Nephron (organoid): ENCODE measurements at regions not wholly inside any gene's neighbourhood (a gene's known extent, or its start where the extent isn't known, plus 50 kb on each side); places are given as distances from the start of the nearest gene placed in this dataset.

Experiments
- H3K27ac Mint-ChIP-seq, 3 experiments: 2 replicates each; pipeline ENCODE4 v1.8.0; 2020; ENCODE audit warnings: mixed read lengths in 3 of 3, mild to moderate bottlenecking in 2 of 3, moderate library complexity in 1 of 3
- H3K27me3 Mint-ChIP-seq: 2 replicates; pipeline ENCODE4 v1.8.0; 2021; ENCODE audit warnings: low read depth, mild to moderate bottlenecking, moderate library complexity, mixed read lengths
- H3K36me3 Mint-ChIP-seq: 2 replicates; pipeline ENCODE4 v1.8.0; 2020; ENCODE audit warnings: low read depth, mixed read lengths
- H3K4me1 Mint-ChIP-seq: 2 replicates; pipeline ENCODE4 v1.8.0; 2020; ENCODE audit warnings: mixed read lengths
- H3K4me3 Mint-ChIP-seq, 3 experiments: 2 replicates each; pipeline ENCODE4 v1.8.0; 2020; ENCODE audit warnings: mild to moderate bottlenecking in 3 of 3, mixed read lengths in 3 of 3, moderate library complexity in 2 of 3
- H3K9me3 Mint-ChIP-seq: 2 replicates; pipeline ENCODE4 v1.8.0; 2020; ENCODE audit warnings: mixed read lengths
- CTCF ChIP-seq, 3 experiments: fragments of 200-600 bp; sonication (generic); IDR thresholded peaks; one replicate each; pipeline ENCODE4 v1.5.0; 2021; ENCODE audit warnings: antibody characterized with exemption in 3 of 3; ENCODE audit not compliant: unreplicated experiment in 3 of 3

DNA sequence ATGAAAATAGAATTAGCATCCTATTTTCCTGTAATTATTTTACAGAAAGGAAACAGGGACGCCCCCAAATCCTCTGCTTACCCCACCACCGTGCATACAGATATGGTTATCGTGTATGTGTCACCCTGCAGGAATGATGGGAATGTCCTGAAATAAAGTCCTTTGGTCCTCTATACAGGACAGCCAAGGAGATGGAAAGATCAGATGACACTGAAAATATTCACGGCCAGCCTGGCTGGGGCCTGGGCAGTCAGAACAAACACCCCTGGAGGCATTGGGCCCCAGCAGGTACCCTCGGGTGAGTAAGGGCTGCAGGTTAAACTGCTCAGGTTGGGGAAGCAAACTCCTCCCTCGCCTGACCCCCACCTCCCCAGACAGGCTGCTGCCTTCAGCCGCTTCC, 368.0 kb downstream of the FOXL1 start:
- peaks cover 4% of the 10 kb centered on the region for H3K36me3 Mint-ChIP-seq
- no peak for TF ChIP-seq CTCF (IDR thresholded peaks at IDR 0.05; ENCODE audit: unreplicated experiment in 3 of 3)
- peaks cover 33% of the 10 kb centered on the region for H3K4me1 Mint-ChIP-seq
- H3K9me3 Mint-ChIP-seq = peaks cover 3% of the 10 kb centered on the region
- peaks cover 21% of the 10 kb centered on the region for H3K27me3 Mint-ChIP-seq
- no peak overlapping the region for H3K4me3 Mint-ChIP-seq
- H3K27ac Mint-ChIP-seq = no peak overlapping the region

GRCh38 chr16:86946981-86947380, 368.6 kb downstream of the FOXL1 start:
- Mint-ChIP-seq H3K4me3 (no peak overlapping the region), H3K9me3 (peaks cover 3% of the 10 kb centered on the region), H3K4me1 (peaks cover 33% of the 10 kb centered on the region), H3K27me3 (peaks cover 21% of the 10 kb centered on the region), H3K36me3 (peaks cover 4% of the 10 kb centered on the region), H3K27ac (no peak overlapping the region)
- no peak for TF ChIP-seq CTCF (IDR thresholded peaks at IDR 0.05; ENCODE audit: unreplicated experiment in 3 of 3)

- peak overlapping the region in 1 of 3 experiments; percentile 72 for H3K27ac Mint-ChIP-seq
- peaks cover 8% of the 10 kb centered on the region for H3K36me3 Mint-ChIP-seq
- peaks cover 3% of the 10 kb centered on the region for H3K9me3 Mint-ChIP-seq
- no peak overlapping the region for H3K4me3 Mint-ChIP-seq
- peaks cover 21% of the 10 kb centered on the region for H3K27me3 Mint-ChIP-seq
- no peak for TF ChIP-seq CTCF (IDR thresholded peaks at IDR 0.05; ENCODE audit: unreplicated experiment in 3 of 3)
- peaks cover 28% of the 10 kb centered on the region for H3K4me1 Mint-ChIP-seq
Measured at GRCh38 chr16:86948046-86948445, 369.1 kb downstream of the C16orf95 start.

DNA sequence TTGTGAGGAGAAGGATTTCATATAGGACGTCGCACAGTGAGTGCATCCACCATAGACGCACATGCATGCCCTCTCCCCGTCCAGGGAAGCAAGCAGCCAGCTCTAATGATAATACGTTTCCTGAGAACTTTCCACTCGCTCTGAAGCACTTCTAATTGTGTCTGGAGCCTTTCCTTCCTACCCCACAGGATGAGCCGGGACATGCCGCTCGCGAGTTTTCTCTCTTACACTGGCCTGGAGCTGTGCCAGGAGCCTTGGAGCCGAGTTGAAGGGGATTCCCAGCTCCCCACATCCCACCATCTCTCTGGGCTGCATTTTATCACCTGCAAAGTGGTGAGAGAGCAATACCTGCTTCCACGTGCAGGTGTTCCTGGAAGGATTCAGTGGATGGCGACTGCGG, 368.1 kb downstream of the C16orf95 start:
- Mint-ChIP-seq H3K9me3 (peaks cover 6% of the 10 kb centered on the region), H3K4me1 (peaks cover 28% of the 10 kb centered on the region), H3K36me3 (peaks cover 8% of the 10 kb centered on the region), H3K27me3 (peaks cover 23% of the 10 kb centered on the region), H3K27ac (peak overlapping the region in 1 of 3 experiments; percentile 10), H3K4me3 (no peak overlapping the region)
- TF ChIP-seq CTCF (IDR thresholded peaks at IDR 0.05; ENCODE audit: unreplicated experiment in 3 of 3) = no peak

DNA sequence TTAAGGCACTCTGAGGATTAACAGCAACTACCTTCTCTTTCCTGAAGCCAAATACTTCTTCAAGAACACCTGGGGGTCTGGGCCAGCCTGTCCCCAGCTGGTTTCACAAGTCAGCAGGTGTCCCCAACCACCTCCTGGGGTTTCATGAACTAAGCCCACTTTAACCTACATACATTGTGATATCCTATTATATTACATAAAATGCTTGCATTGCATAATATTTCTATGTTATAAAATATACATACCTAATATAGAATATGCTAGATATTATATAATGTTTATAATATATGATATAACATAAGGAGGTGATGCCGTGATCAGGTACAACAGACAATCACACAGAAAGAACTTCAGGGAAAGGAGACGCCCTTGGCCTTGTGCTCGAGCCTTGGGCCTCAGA, 367.6 kb downstream of the C16orf95 start:
- no peak overlapping the region for H3K27ac Mint-ChIP-seq
- peaks cover 21% of the 10 kb centered on the region for H3K27me3 Mint-ChIP-seq
- peaks cover 6% of the 10 kb centered on the region for H3K9me3 Mint-ChIP-seq
- peaks cover 8% of the 10 kb centered on the region for H3K36me3 Mint-ChIP-seq
- TF ChIP-seq CTCF (IDR thresholded peaks at IDR 0.05; ENCODE audit: unreplicated experiment in 3 of 3) = no peak
- H3K4me1 Mint-ChIP-seq = peaks cover 28% of the 10 kb centered on the region
- no peak overlapping the region for H3K4me3 Mint-ChIP-seq

GRCh38 chr16:86951041-86951822, 366.0 kb downstream of the C16orf95 start:
- peaks cover 25% of the 10 kb centered on the region for H3K27me3 Mint-ChIP-seq
- peaks cover 8% of the 10 kb centered on the region for H3K36me3 Mint-ChIP-seq
- TF ChIP-seq CTCF (IDR thresholded peaks at IDR 0.05; ENCODE audit: unreplicated experiment in 3 of 3) = no peak
- no peak overlapping the region for H3K27ac Mint-ChIP-seq
- H3K9me3 Mint-ChIP-seq = peaks cover 6% of the 10 kb centered on the region
- peaks cover 38% of the 10 kb centered on the region for H3K4me1 Mint-ChIP-seq
- H3K4me3 Mint-ChIP-seq = no peak overlapping the region
